Thoracic aorta (tissue), 2 donors: ENCODE measurements at regions not wholly inside any gene's neighbourhood (a gene's known extent, or its start where the extent isn't known, plus 50 kb on each side); places are given as distances from the start of the nearest gene placed in this dataset.
A peak's percentile ranks its signal among the peaks of the same experiment; 100 is the strongest.

Source experiments
- ATAC-seq: fragments of 150-250 bp; one replicate; pipeline ENCODE4 v1.8.0; 2017; ENCODE audit warnings: low read depth; ENCODE audit not compliant: insufficient number of reproducible peaks, low FRiP score
- DNase-seq: peaks from one replicate; pipeline ENCODE4 v3.0.0-alpha.2; 2020; ENCODE audit warnings: low spot score
- H3K27ac ChIP-seq, 2 donors: fragments of 200-600 bp; sonication (generic); 1 replicate in 1 of 2; 2 replicates in 1 of 2; pipeline ENCODE4 v1.5.1; 2016; ENCODE audit warnings: mild to moderate bottlenecking in 2 of 2, moderate library complexity in 2 of 2
- H3K27me3 ChIP-seq: fragments of 200-600 bp; sonication (generic); replicated peaks from 2 replicates; pipeline ENCODE4 v1.6.0; 2016; ENCODE audit warnings: mild to moderate bottlenecking; ENCODE audit not compliant: insufficient read depth
- H3K36me3 ChIP-seq: fragments of 200-600 bp; sonication (generic); one replicate; pipeline ENCODE4 v1.5.1; 2016
- H3K4me1 ChIP-seq, 2 donors: fragments of 200-600 bp; sonication (generic); 1 replicate in 1 of 2; 2 replicates in 1 of 2; pipeline versions ENCODE4 v1.5.1 to v1.6.0; 2016; ENCODE audit warnings: low read depth in 2 of 2, mild to moderate bottlenecking in 1 of 2; ENCODE audit not compliant: control insufficient read depth in 1 of 2
- H3K4me3 ChIP-seq: fragments of 200-600 bp; sonication (generic); 2 replicates; pipeline ENCODE4 v1.5.1; 2016; ENCODE audit warnings: mild to moderate bottlenecking
- H3K9me3 ChIP-seq: fragments of 200-600 bp; sonication (generic); 2 replicates; pipeline ENCODE4 v1.5.1; 2016
- TF ChIP-seq, protein P1 (sequence below): fragments of 200-600 bp; sonication (generic); IDR thresholded peaks from one replicate; pipeline ENCODE4 v1.5.1; 2019; ENCODE audit warnings: antibody characterized with exemption

DNA sequence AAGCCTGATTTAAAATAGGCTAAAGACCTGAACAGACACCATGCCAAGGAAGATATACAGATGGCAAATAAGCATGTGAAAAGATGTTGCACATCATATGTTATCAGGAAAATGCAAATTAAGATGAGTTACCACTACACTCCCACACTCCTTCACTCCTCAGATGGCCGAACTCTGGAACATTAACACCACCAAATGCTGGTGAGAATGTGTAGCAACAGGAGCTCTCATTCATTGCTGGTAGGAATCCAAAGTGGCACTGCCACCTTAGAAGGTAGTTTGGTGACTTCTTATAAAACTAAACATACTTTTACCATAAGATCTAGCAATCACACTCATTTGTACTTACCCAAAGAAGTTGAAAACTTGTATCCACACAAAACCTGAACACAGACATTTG, 2047.3 kb downstream of the LRRC4C start:
- ATAC-seq (no peak), DNase-seq (no peak)
- H3K36me3 ChIP-seq, result no peaks in the 10 kb centered on the region
- H3K27me3 ChIP-seq, result no peaks in the 10 kb centered on the region
- no peak overlapping the region for H3K27ac ChIP-seq
- H3K4me1 ChIP-seq, result no peaks in the 10 kb centered on the region
- H3K4me3 ChIP-seq, result no peak overlapping the region
- no peaks in the 10 kb centered on the region for H3K9me3 ChIP-seq
- TF ChIP-seq, protein P1, sequence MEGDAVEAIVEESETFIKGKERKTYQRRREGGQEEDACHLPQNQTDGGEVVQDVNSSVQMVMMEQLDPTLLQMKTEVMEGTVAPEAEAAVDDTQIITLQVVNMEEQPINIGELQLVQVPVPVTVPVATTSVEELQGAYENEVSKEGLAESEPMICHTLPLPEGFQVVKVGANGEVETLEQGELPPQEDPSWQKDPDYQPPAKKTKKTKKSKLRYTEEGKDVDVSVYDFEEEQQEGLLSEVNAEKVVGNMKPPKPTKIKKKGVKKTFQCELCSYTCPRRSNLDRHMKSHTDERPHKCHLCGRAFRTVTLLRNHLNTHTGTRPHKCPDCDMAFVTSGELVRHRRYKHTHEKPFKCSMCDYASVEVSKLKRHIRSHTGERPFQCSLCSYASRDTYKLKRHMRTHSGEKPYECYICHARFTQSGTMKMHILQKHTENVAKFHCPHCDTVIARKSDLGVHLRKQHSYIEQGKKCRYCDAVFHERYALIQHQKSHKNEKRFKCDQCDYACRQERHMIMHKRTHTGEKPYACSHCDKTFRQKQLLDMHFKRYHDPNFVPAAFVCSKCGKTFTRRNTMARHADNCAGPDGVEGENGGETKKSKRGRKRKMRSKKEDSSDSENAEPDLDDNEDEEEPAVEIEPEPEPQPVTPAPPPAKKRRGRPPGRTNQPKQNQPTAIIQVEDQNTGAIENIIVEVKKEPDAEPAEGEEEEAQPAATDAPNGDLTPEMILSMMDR, result no peak

GRCh38 chr11:39385911-39386310, 2073.5 kb downstream of the LRRC4C start:
- no peak overlapping the region for H3K27ac ChIP-seq
- no peaks in the 10 kb centered on the region for H3K9me3 ChIP-seq
- TF ChIP-seq, protein P1, result no peak
- DNase-seq (no peak), ATAC-seq (no peak)
- H3K4me3 ChIP-seq, result no peak overlapping the region
- no peaks in the 10 kb centered on the region for H3K27me3 ChIP-seq
- H3K4me1 ChIP-seq, result no peaks in the 10 kb centered on the region
- H3K36me3 ChIP-seq, result no peaks in the 10 kb centered on the region

GRCh38 chr11:39374963-39375698, 2084.3 kb downstream of the LRRC4C start:
- no peak for DNase-seq
- no peak for ATAC-seq
- no peaks in the 10 kb centered on the region for H3K27me3 ChIP-seq
- no peak overlapping the region for H3K4me3 ChIP-seq
- no peaks in the 10 kb centered on the region for H3K36me3 ChIP-seq
- H3K9me3 ChIP-seq, result no peaks in the 10 kb centered on the region
- no peak overlapping the region for H3K27ac ChIP-seq
- TF ChIP-seq, protein P1, result peak; percentile 4
- no peaks in the 10 kb centered on the region for H3K4me1 ChIP-seq

GRCh38 chr11:39367534-39367933, 2091.9 kb downstream of the LRRC4C start:
- ATAC-seq (no peak), DNase-seq (no peak)
- Histone ChIP-seq H3K36me3 (no peaks in the 10 kb centered on the region), H3K4me3 (no peak overlapping the region), H3K27me3 (no peaks in the 10 kb centered on the region), H3K9me3 (no peaks in the 10 kb centered on the region), H3K4me1 (no peaks in the 10 kb centered on the region), H3K27ac (no peak overlapping the region)
- TF ChIP-seq, protein P1, result no peak

GRCh38 chr11:39365809-39366436, 2093.5 kb downstream of the LRRC4C start:
- DNase-seq (no peak), ATAC-seq (no peak)
- TF ChIP-seq, protein P1, result no peak
- Histone ChIP-seq H3K27me3 (no peaks in the 10 kb centered on the region), H3K9me3 (no peaks in the 10 kb centered on the region), H3K36me3 (no peaks in the 10 kb centered on the region), H3K4me3 (no peak overlapping the region), H3K27ac (no peak overlapping the region), H3K4me1 (no peaks in the 10 kb centered on the region)
